TTC549 (cell line): ENCODE measurements at regions not wholly inside any gene's neighbourhood (a gene's known extent, or its start where the extent isn't known, plus 50 kb on each side); places are given as distances from the start of the nearest gene placed in this dataset.
"Not testable (repeated sequence)": the region's sequence is repeated elsewhere in the genome, so short reads cannot be mapped to it uniquely, and the experiment has no call there.

Source experiments
- FAIRE-seq: peaks from 2 replicates; lab custom pipeline; 2012; peaks lifted over from hg19 to GRCh38; lab: Jason Lieb, UNC

DNA sequence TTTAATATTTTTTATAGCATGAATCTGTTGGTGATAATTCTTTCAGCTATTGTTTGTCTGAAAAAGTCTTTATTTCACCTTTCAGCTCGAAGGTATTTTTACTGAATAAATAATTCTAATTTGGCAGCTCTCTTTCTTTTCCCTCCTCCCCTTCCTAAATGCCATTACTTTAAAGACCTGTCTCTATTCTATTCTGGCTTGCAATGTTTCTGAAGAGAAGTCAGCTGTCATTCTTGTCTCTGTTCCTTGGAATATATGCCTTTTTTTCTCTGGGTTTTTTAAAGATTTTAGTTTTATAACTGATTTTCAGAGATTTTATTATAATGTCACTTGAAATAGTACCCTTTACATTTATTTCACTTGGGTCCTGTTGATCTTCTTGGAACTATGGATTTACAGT, 237.9 kb upstream of the DAAM1 start:
- FAIRE-seq: no peak

- no peak for FAIRE-seq
Measured at GRCh38 chr14:58951143-58951542, 237.3 kb upstream of the DAAM1 start.

GRCh38 chr14:58954052-58954451, 234.4 kb upstream of the DAAM1 start:
- no peak for FAIRE-seq

GRCh38 chr14:58954901-58955861, 233.3 kb upstream of the DAAM1 start:
- FAIRE-seq: no peak

- no peak for FAIRE-seq
Measured at GRCh38 chr14:58961045-58961731, 227.3 kb upstream of the DAAM1 start.

DNA sequence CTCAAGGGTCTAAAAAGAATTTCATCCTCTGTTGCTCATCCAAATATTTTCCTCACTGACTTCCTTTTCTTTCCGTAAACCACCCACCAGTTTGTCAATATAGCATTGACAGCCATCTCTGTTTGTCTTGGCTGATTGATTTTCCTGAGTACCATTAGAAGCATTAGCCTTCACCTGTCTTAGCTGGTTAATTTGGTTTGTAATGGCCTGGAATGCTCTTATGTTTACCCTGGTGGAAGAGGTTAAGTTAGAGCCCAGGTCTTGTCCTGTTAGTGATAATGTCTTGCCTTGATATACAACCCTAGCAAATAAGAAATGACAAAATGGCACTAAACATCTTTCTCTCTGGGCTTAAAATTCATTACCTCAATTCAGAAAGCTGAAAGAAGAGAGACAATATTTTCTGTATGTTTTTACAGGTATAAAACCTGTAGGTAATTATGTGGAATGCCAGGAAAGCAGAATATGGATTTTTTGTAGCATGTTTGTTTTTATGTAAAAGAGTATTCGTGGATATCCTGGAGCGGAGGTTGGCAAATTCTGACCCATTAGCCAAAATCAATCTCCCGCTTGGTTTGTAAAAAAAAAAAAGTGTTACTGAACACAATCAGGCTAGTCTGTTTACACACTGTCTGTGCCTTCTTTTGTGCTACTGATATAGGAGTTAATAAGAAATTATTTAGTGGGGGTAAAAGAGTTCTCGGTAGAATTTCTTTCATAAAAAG, 224.4 kb upstream of the DAAM1 start:
- FAIRE-seq: no peak

- FAIRE-seq: no peak
Measured at GRCh38 chr14:58964598-58964928, 223.9 kb upstream of the DAAM1 start.

- no peak for FAIRE-seq
Measured at GRCh38 chr14:58965601-58966000, 222.9 kb upstream of the DAAM1 start.

- FAIRE-seq: no peak
Measured at GRCh38 chr14:58966997-58967396, 221.5 kb upstream of the DAAM1 start.

DNA sequence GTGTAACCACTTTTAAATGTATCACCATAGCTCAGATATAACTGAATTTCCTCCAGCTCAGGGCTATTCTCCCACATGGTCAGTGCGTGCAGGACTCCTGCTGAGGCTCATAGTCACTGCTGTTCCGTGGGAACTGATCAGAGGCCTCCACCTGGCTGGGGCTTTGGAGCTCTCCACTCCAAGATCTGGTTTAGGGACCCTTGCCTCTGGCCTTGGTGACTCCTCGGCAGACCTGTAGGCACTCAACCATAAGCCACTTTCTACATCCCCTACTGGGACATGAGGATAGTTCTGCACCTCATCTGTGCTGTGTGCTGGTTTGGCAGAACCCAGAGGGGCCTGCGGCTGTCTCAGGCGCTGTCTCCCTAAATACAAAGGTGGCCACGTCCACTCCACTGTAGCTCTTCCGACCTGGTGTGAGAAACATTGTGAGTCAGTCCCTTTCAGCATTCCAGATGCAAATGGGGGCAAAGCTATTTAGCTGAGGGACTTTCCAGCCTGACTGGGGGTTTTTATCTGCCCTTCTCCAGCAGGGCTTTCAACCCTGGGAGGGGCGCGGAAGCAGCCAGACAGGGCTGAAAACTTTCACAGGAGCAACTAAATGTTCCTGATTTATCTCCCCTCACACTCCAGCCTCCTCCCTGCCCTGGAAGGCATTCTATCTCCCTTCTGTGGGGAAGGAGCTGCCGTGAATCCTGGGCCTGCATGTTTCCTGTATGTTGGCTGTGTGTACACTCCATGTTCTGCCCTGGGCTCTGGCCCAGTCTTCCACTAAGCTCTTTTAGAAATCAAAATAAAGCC, 218.3 kb upstream of the DAAM1 start:
- FAIRE-seq: no peak

- no peak for FAIRE-seq
Measured at GRCh38 chr14:58972233-58973017, 216.0 kb upstream of the DAAM1 start.

- FAIRE-seq: no peak
Measured at GRCh38 chr14:58977366-58977765, 211.1 kb upstream of the DAAM1 start.

GRCh38 chr14:58978343-58978742, 210.1 kb upstream of the DAAM1 start:
- no peak for FAIRE-seq

- no peak for FAIRE-seq
Measured at GRCh38 chr14:58979325-58979724, 209.1 kb upstream of the DAAM1 start.

DNA sequence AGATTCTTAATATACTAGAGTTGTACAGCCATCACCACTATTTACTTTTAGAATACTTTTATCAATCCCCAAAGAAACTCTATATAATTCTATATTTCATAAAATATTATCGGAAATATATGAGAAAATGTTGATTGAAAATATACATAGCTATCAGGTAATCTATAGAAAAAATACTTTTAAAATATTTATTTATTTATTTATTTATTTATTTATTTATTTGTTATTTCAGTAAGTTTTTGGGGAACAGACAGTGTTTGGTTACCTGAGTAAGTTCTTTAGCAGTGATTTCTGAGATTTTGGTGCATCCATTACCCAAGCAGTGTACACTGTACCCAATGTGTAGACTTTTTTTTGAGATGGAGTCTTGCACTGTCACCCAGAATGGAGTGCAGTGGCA, 206.6 kb upstream of the DAAM1 start:
- no peak for FAIRE-seq

DNA sequence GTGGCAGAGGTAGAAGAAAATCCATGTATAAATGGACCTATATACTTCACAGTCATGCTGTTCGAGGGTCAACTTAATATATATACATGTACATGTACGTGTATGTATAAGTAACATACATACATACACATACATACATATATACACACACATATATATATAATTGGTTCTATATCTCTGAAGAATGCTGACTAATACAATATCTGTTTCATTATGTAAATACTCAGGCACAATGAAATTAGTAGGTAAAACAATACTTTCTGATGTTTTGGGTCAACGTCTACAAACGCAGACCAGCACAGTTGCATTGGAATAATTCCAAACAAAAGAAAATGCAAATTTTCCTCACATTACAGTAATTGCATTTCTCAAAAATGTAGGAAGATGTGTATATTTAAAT, 202.7 kb upstream of the DAAM1 start:
- no peak for FAIRE-seq

- no peak for FAIRE-seq
Measured at GRCh38 chr14:58987591-58987990, 200.9 kb upstream of the DAAM1 start.

DNA sequence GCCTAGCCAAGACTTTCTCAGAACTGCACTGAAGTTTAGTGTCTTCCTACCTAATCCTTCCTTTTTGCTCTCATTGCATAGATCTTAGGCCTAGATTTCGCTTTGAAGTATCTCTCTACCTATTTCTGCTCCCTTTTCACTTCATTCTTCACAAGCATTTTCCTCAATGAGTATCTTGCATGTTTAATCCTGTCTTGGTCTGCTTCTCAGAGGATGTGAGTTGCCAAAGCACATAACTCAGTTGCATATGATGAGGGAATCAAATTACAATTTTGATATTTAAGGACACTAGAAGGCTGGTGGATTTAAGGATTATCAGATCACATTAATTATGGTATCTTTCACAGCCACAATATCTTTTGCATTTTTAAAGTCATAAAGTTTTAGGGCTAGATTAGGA, 195.5 kb upstream of the DAAM1 start:
- no peak for FAIRE-seq

DNA sequence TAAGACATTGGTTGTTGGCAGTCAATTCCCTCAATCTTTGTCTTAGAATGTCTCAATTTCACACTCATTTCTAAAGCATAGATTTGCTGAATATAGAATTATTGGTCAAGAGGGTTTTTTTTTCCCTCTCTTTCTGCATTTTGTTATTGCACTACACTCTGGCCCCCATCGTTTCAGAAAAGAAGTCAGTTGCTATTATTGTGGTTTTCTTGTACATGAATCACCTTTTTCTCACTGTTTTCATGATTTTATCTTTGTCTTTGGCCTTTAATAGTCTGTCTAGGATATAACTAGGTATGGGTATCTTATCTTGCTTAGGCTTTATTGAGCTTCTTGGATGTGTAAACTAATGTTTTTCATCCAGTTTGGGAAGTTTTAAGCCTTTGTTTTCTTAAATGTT, 194.3 kb upstream of the DAAM1 start:
- no peak for FAIRE-seq

DNA sequence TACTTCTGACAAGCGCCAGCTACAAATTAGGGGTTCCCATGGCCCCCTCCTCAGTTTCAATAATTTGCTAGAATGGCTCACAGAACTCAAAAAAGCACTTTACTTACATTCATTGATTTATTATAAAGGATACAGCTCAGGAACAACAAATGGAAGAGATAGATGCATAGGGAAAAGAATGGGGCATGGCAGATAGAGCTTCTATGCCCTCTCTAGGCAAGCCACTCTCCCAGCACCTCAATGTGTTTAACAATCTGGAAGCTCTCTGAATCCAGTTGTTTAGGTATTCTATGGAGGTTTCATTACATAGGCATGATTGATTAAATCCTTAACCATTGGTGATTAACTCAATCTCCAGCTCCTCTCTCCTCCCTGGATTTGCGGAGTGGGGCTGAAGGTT, 184.5 kb upstream of the DAAM1 start:
- FAIRE-seq: no peak

DNA sequence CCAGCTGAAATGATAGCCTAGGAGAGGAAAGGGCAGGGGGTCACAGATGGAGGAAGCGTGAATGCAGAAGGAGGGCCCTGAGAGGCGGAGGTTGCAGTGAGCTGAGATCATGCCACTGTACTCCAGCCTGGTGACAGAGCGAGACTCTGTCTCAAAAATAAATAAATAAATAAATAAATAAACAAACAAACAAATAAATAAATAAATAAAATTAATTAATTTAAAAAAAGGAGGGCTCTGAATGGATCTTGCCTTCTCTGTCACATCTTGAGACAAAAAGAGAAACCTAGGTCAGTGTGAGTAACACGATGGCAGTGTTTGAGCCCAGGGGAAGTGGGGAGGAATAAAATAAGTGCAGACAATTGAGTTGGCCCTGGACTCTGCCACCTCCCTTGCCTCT, 182.3 kb upstream of the DAAM1 start:
- not testable (repeated sequence) for FAIRE-seq
